Loucy (cell line): ENCODE measurements at regions not wholly inside any gene's neighbourhood (a gene's known extent, or its start where the extent isn't known, plus 50 kb on each side); places are given as distances from the start of the nearest gene placed in this dataset.

Source experiments
- CTCF ChIP-seq: fragments of 200-600 bp; sonication (generic); conservative IDR thresholded peaks from 2 replicates; pipeline ENCODE4 v1.5.1; 2014; ENCODE audit warnings: mild to moderate bottlenecking, antibody characterized with exemption, low read length
- EZH2phosphoT487 ChIP-seq: fragments of 200-600 bp; IDR thresholded peaks from 2 replicates; pipeline ENCODE4 v1.6.1; 2018; ENCODE audit warnings: antibody characterized with exemption, mild to moderate bottlenecking, moderate library complexity, borderline replicate concordance

- no peak for TF ChIP-seq CTCF
- TF ChIP-seq EZH2phosphoT487, result no peak
Measured at GRCh38 chr13:90436697-90437096, 910.8 kb upstream of the MIR17HG start.
